Mucosa of descending colon (tissue), 3 donors: ENCODE measurements at regions not wholly inside any gene's neighbourhood (a gene's known extent, or its start where the extent isn't known, plus 50 kb on each side); places are given as distances from the start of the nearest gene placed in this dataset.

Source experiments
- ATAC-seq: fragments of 200-7000 bp; cut with Tn5 transposase; one replicate; pipeline ENCODE4 v1.9.1; 2020; ENCODE audit warnings: mild to moderate bottlenecking, moderate library complexity
- DNase-seq, 3 donors: peaks; one replicate each; pipeline ENCODE4 v3.0.0-alpha.2; 2020
- H3K36me3 ChIP-seq: fragments of 200-600 bp; one replicate; pipeline ENCODE4 v1.8.0; 2021; ENCODE audit warnings: low read depth, mild to moderate bottlenecking
- H3K4me1 ChIP-seq: fragments of 200-600 bp; one replicate; pipeline ENCODE4 v1.8.0; 2021; ENCODE audit warnings: low read depth, mild to moderate bottlenecking
- H3K4me3 ChIP-seq: fragments of 200-600 bp; one replicate; pipeline ENCODE4 v1.8.0; 2021; ENCODE audit warnings: mild to moderate bottlenecking
- H3K9me3 ChIP-seq: fragments of 200-600 bp; one replicate; pipeline ENCODE4 v1.8.0; 2021; ENCODE audit warnings: mild to moderate bottlenecking
- CTCF ChIP-seq: fragments of 200-600 bp; IDR thresholded peaks from one replicate; pipeline ENCODE4 v1.8.0; 2022; ENCODE audit warnings: antibody characterized with exemption, mild to moderate bottlenecking
- intact Hi-C, 2 donors: fragments of 100-400 bp; cut with DNase I in 1 of 2; cut with micrococcal nuclease in 1 of 2; formaldehyde crosslinking; loops; one replicate each; pipeline versions ENCODE4 v1.11.0 to v1.11.1; 2022; cut with DNase I, micrococcal nuclease
- donor health status: DM: no; HTN: no; CAD: no; lungs with moderate emphysema.
- donor health status: DM: no; HTN: no; CAD: no.
- donor health status: DM: no; HTN: yes; CAD: no.

GRCh38 chr12:85669911-85670310 is 166.3 kb downstream of the RASSF9 start:
- Histone ChIP-seq H3K9me3 (no peaks in the 10 kb centered on the region), H3K36me3 (no peaks in the 10 kb centered on the region), H3K4me3 (no peak overlapping the region), H3K4me1 (no peaks in the 10 kb centered on the region)
- ATAC-seq (no peak), DNase-seq (no peak)
- no peak for TF ChIP-seq CTCF
- intact Hi-C loops, result no loop called here

- Histone ChIP-seq H3K9me3 (no peaks in the 10 kb centered on the region), H3K4me1 (no peaks in the 10 kb centered on the region), H3K4me3 (no peak overlapping the region), H3K36me3 (no peaks in the 10 kb centered on the region)
- TF ChIP-seq CTCF, result no peak
- DNase-seq, result no peak
- intact Hi-C loops, result no loop called here
- ATAC-seq, result no peak
Measured at GRCh38 chr12:85672436-85672835, 163.8 kb downstream of the RASSF9 start.

- H3K4me1 ChIP-seq, result no peaks in the 10 kb centered on the region
- ATAC-seq (no peak), DNase-seq (no peak)
- TF ChIP-seq CTCF, result no peak
- H3K9me3 ChIP-seq, result no peaks in the 10 kb centered on the region
- H3K4me3 ChIP-seq, result no peak overlapping the region
- intact Hi-C loops, result no loop called here
- no peaks in the 10 kb centered on the region for H3K36me3 ChIP-seq
Measured at GRCh38 chr12:85673921-85674420, 162.2 kb downstream of the RASSF9 start.

GRCh38 chr12:85676816-85677749 is 159.1 kb downstream of the RASSF9 start:
- no peaks in the 10 kb centered on the region for H3K36me3 ChIP-seq
- no peak for TF ChIP-seq CTCF
- no peaks in the 10 kb centered on the region for H3K4me1 ChIP-seq
- ATAC-seq (no peak), DNase-seq (no peak)
- intact Hi-C loops, result no loop called here
- no peaks in the 10 kb centered on the region for H3K9me3 ChIP-seq
- H3K4me3 ChIP-seq, result no peak overlapping the region

GRCh38 chr12:85679296-85679695 is 156.9 kb downstream of the RASSF9 start:
- intact Hi-C loops, result no loop called here
- no peak for TF ChIP-seq CTCF
- Histone ChIP-seq H3K9me3 (no peaks in the 10 kb centered on the region), H3K36me3 (no peaks in the 10 kb centered on the region), H3K4me3 (no peak overlapping the region), H3K4me1 (no peaks in the 10 kb centered on the region)
- ATAC-seq, result no peak
- DNase-seq, result no peak
